ENCODE measurements at regions not wholly inside any gene's neighbourhood (a gene's known extent, or its start where the extent isn't known, plus 50 kb on each side); places are given as distances from the start of the nearest gene placed in this dataset.

DNA sequence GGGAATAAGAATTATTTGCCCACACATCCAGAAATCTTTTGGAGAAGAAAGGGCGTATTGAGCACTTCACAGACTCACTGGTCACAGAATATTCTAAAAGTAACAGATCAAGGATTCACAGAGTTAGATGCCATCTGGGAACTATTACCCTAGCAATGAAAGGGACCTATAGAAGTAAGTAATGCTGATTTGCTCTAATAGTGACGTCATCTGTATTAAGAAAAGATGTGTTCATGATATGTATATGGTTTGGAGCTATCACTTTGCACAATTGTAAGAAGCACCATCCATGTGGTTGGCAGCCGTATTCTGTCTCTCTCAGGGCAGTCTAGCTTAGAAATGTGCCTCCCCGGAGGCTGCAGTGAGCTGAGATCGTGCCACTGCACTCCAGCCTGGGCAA lies 52.8 kb upstream of the SV2C start:
- DNase-seq: no peak

DNA sequence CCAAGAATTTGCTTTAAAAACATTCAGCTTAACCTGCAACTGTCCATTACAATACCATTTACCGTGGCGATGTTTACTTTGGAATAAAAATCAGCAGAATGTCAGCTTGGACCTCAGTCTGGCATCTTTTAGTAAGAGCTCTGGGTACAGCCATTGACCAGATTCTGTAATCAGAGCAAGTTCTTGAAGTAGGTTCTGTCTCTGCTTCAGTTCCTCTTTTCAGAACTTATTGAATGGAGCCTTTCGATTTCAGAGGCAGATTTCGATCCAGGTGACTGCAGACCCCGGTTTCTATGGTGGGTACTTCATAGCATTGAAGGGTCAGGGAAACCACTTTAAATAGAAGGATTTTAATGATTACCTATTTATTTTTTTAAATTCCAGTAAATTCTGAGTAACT lies 53.4 kb upstream of the SV2C start:
- DNase-seq: no peak

DNA sequence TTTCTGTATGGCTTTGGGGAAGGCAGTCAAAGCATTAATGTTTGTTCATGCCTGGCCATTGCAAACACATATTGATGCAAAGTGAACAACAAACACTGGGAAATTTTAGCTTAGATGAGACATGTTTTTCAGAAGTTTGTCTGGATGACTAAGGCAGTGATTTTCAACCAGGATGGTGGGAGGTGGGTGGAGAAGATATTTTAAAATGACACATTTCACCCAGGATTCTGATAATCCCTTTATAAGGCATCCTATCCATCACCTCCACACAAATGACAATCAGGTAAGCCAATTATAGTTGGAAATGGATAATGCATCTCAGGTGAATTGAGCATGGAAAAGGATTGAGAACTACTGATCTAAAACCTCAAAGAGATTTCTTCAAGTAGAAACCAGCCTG lies 57.4 kb upstream of the SV2C start:
- no peak for DNase-seq

DNA sequence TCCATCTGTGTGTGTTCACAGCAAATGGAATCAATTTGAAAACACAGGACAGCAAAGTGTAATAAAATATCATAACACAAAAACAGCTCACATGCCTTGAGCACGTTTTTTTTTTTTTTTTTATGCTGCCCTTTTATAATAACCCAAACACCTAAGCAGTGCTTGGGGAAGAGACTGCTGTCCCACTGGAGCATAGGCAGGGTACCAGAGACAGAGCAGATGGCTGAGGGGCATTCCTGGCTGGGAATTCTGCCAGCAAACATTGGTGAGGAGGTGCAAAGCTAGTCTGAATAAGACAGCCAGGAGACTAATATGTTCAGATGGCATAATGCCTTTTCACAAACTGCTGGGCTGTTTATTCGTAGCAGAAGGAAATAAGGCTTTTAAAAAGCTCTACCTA lies 58.1 kb upstream of the SV2C start:
- no peak for DNase-seq

DNA sequence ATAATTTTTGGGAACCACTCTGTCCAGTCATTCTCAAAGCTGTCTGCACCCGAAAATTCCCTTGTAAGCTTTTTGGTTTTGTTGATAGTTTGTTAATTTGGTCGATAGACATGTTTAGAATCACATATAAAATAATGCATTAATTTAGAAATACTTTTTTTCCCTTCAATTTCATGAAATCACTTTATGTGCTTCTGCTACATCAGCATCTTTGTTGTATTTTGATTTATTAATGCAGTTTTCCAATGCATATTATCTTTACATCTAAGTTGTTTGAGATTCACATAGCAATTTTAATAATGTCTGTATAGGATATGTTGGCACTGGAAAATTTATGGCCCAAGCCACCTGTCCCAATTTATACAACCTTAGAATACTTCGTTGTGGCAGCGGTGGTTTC lies 60.6 kb upstream of the SV2C start:
- DNase-seq: no peak

DNA sequence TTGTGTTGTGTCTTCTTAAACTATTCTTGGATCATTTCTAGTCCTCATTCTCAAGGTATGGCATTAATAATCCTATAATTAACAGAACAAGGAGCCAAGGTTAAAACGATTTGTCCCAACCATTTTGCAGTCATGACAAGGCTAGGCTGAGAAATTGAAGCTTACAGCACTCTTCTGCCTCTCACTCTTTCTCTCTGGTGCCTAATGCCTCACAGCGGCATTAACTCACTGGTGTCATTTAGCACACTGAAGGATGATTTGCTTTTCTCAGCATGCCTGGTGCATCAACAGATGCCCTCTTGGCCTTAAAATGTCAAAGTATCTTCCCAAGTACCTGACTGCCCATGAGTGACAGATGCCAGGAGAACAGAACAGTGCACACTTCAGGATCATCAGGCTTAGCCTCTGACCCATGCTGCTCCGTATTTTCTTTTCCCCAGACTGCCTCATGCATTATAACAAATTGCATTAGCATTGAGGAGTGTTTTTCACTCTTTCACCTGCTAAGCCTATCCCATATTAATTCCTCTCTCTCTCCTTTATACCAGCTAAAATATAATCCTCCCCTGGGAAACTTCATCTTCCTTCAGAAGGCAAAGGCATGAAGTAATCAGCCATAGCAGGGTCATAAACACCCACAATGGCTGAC lies 61.1 kb upstream of the SV2C start:
- no peak for DNase-seq

DNA sequence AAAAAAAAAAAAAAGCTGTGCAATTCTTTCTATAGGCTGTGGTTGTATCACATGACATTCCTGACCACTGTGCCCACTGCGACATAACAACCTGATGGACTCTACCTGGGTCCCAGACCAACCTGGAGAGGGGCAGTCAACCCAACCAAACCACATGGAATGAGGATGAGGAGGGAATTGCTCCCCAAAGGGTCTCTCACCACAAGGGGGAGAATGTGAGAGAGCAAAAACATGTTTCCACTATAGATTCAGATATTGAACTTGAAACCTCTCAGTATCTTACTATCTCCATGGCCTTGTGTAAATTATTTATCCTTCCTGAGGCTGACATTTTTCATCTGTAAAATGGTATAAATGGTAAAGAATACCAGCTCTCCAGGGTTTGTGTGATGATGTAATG lies 66.9 kb upstream of the SV2C start:
- DNase-seq: no peak

DNA sequence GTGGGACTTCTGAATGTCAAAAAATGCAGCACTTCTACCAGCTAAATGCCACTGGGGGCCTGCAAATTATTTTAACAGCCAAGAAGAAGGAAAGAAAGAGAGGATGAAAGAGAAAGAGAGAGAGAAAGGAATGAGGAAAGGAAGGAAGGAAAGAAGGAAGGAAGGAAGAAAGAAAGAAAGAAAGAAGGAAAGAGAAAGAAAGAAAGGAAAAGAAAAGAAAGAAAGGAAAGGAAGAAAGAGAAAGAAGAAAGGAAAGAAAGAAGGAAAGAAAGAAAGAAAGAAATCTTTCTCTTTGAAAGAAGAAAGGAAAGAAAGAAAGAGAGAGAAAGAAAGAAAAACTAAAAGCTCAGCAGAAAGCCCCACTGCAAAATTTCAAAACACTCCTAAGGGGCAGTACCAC lies 69.2 kb upstream of the SV2C start:
- DNase-seq: no peak

DNA sequence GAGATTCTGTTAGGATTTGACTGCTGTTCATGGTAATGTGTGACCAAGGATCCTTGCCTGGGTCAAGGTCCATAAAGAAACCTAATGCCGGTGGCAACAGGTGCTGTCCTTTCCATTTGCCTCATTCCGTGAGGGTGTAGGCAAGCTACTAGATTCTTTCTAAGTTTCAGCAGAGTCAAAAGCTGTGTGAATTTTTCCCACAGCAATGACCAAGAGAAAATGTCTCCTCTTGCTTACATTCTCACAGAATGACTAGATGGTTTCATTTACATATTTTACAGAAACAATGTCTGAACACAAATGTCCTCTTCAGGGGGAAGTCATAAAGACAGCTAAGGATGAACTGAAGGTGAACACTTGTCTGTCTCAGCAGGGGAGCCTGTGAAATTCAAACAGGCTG lies 75.3 kb upstream of the SV2C start:
- no peak for DNase-seq

DNA sequence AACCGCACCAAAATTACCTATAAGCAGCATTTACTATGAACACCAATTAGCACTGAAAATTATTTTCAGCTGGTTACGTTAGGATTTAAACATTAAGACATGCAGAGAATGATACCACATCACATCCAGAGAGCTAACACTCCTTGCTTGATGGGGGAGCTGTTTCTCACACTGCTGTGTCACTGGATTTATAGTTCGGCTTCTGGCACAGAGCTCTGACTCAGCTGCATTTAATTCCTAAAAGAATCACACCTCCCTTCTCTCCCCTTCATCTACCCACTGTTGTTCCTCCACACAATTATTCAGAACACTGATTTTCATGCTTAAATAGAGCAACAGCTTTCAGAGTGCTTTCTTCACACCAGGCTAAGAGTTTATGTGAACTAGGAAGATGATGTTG lies 82.6 kb upstream of the SV2C start:
- DNase-seq: no peak

DNA sequence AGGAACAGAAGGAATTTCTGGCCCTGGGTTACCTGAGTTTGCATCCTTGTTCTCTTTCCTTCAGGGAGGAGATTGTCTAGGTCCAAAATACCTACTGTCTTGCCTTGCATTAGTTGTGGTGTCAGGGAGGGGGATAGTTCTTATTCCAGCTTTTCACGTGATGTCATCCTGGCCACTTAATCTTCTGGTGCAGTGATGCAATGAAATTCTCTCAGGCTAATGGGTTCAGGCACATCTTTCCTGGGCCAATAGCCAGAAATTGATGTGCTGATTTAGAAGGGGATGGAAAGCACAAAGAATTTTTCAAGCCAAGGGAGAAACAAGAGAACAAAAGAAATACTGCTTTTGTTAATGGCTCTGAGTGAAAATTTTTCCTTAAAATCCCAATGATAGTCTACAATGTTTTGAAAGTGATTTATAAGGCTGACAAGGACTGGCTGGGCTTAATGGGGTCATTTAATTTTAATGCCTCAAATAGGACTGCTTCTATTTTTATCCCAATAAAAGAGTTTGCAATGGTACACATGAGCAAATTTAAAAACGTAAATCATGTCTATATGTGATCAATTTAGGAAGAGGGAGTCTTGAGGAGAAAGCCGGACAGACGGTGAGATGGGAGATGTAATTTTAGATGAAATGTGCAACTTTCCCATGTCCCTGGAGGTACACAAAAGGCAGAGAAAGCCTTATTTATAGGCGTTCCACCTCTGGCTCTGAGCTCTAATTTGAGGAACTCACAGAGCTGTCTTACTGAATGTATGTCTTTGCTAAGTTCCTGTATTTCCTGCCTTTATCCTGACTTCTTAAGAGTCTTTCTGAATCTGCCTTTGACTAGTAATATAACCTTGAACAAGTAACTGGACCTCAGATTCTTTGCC lies 89.3 kb upstream of the SV2C start:
- DNase-seq: no peak

DNA sequence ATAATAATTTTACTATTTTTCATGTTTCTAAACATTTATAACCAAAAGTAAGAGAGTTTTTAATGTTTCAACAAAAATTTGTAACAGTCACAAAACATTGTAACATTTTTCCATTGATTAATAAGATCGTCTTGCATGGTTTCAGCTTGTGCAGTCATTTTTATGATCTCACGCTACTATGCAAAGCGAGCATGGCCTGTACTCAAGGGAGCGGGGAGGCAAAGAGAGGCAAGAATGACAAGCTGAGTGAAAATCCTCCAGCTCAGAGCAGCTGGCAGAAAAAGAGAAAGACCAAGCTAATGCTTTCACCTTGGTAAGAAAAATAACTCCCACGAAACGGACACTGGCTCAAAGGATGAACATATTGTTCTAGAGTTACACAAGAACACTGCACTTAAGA lies 90.0 kb upstream of the SV2C start:
- DNase-seq: no peak

DNA sequence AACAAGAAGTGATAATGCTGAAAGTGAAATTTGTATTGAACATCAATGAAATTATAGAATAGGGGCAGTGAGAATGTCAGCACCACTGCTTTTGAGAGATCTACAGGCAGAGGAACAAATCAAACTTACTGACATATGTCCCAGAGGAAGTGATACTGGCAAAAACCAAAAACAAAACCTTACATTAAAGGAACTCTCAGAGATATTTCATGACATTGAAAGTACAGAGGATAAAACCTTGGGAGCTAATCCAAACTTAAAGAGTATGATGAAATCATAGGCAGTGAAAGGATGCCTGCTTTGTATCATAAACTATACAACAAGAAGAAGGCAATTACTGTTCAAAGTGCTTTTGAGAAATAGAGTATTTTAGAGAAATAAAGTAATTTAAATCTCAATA lies 90.4 kb upstream of the SV2C start:
- DNase-seq: no peak

DNA sequence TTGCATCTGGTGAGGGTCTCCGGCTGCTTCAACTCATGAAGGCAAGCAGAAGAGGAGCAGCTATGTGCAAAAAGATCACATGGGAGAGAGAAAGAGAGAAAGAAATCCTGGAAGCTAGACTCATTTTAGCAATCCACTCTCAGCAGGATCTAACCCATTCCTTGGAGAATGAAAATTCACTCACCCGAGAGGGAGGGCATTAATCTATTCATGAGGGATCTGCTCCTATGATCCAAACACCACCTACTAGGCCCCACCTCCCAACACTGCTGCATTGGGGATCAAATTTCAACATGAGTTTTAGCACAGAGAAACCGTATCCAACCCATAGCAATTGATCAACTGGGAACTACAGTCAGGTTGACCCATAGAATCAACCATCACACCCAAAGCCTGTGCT lies 98.1 kb upstream of the SV2C start:
- no peak for DNase-seq

DNA sequence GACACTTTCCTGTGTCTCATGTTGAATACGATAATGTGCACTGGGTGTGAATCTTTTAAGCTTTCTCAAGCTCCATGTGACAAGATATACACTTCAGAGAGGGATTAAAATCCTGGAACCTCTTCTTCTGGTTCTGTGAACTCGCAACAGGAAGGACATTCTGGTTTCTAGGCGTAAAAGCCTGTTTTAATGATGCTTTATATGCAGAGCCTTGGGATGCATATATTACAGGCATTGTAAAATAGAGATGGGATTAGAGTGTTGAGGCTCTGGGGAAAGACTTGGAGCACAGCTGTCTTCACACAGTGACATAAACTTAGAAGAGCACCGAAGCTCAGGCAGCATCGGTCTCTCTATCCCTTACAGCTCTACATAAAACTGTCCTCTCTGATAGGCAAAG lies 107.7 kb upstream of the SV2C start:
- no peak for DNase-seq

DNA sequence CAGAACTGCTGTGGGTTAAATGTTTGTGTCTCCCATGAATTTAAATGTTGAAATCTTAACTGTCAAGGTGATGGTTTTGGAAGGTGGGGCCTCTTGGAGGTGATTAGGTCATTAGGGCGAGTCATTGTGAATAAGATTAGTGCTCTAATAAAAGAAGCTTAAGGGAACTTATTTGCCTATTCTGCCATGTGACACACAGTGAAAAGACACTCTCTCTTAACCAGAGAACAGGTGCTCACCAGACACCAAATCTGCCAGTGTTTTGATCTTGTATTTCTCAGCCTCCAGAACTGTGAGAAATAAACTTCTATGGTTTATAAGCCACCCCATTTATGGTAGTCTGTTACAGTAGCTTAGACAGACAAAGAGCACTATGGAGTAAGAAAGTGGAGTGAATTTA lies 117.9 kb upstream of the SV2C start:
- no peak for DNase-seq

DNA sequence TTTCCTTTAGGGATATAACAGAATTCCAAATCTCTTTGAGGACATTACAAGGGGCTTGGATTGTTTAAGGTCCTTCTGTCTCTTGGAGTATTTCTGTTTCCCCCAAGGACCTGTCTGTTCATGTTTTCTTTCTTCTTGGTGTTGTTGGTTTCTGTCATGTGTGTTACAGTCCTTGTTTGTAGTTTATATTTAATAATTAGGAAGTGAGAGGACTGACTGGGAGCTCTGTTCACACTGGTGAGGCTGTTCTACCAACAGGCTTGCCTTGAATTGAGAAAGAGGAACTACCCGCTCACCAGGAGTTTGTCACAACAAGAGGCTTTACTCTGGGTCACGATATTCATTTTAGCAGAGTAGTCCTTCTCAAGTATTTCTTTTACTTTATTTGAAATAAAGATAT lies 119.2 kb upstream of the SV2C start:
- no peak for DNase-seq

DNA sequence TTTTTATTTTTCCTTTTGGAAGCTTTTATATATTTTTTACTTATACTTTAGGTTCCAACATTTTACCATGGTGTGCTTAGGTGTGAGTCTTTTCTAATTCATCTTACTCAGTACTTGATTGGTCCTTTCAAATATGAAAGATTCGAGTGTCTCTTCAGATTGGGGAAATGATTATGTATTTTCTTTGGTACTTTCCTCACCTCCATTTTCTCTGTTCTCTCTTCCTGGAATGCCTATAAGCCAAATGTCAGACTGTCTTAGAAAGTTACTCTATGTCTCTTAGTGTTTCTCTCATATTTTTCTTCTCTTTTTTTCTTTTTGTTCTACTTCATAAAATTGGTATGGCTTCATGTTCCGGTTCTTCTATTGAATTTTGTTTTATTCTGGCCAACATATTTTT lies 119.6 kb upstream of the SV2C start:
- no peak for DNase-seq

DNA sequence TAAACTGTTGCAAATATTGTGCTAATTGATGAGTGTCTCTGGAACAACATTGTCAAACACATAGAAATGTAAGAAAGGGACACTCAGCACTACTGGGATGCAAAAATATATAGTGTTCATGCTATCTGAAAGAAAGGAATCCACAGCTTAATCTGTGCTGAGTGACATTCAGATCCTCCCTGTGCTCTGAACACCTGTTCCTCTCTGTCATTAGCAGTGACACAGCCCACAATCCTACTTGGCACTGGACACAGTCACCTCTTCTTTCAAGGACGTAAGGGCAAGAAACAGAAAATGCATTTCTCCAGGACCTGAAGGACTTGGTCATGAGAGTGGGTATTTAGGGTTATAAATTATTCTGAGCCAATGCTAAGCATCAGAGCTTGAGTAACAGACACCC lies 121.4 kb upstream of the SV2C start:
- no peak for DNase-seq

DNA sequence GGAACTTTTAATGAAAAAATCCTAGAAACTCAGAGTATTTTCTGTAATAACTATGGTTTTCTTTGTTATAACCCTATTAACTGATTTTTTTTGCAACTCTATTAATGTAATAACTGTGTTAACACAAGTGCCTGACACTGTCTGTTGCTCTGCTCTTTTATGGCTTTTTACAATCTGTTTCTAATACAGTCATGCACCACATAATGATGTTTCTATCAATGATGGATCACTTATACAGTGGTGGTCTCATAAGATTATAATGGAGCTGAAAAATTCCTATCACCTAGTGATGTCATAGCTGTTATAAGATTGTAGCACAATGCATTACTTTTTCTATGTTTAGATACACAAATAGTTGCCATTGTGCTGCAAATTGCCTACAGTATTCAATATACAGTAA lies 123.1 kb upstream of the SV2C start:
- no peak for DNase-seq

DNA sequence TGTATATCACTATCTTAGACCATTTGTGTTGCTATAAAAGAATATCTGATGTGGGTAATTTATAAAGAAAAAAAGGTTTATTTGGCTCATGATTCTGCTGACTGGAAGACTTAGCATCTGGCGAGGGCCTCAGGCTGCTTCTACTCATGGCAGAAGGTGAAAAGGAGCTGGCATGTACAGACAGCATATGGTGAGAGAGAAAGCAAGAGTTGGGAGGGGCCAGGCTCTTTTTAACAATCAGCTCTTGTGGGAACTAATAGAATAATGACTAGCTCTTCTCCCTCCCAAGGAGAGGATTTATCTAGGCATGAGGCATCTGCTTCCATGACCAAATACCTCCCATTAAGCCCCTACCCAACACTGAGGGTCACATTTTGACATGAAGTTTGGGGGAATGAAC lies 130.2 kb upstream of the SV2C start:
- DNase-seq: no peak

DNA sequence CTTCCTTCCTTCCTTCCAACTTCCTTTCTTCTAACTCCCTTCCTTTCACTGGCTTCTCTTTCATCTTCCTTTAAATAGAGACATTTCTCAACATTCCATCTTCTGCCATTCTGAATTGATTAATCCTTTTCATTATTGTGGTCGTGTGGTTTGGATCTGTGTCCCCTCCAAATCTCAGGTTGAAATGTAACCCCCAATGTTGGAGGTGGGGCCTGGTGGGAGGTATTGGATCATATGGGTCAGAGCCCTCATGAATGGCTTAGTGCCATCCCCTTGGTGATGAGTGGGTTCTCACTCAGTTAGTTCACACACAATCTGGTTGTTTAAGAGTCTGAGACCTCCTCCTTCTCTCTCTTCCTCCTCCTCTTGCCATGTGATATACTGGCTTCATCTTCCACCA lies 130.9 kb upstream of the SV2C start:
- no peak for DNase-seq

DNA sequence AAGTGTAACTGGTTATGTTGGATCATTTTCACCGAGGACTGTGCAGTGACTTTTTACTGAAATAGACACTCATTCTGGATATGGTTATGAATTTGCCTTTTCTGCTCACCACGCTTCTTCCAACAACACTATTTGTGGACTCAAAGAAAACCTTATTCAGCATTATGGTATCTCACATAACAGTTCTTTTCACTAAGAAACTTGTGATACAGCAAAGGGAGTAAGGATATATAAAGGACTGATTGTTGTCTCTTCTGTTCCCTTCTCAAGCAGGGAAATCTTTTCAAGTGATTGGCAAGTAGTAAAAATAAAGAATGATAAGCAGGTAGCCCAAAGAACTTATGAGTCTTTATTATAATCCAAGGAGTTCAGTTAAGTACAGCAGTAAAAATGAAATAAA lies 131.5 kb upstream of the SV2C start:
- DNase-seq: no peak

DNA sequence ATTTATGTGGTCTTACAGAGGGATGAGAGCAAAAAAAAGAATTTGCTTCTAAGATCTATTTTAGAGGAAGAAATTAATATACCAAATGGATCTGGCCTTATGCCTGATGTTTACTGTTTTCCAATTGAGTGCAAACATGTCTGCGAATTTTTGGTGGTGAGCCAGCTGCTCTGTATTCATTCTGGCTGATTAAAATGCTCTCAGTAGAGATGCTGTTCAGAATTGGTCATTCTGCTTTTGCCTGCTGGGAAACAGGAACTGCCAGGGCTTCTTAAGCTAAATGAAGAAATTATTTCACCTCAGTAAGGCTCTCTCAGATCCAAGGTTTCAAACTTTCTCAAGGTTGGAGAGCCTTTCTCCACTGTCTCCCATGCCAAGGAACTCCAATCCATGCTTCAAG lies 132.0 kb upstream of the SV2C start:
- DNase-seq: no peak

DNA sequence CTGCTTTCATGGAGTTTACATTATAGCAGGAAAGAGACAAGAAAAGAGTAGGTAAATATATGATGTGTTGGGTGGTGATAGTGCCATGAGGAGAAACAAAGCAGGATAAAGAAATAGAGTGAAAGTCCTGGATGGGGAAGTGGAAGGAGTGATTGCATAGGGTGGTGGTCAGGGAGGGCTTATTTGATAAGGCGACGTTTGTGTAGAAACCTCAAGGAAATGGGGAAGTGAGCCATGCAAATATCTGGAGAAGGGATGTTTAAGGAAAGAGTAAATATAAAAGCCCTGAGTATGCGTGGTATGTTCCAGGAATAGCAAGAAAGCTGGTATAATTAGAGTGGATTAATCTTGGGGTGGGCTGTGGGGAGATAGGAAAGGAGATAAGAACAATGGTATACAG lies 134.7 kb upstream of the SV2C start:
- no peak for DNase-seq
